HG03159 (cell line): ENCODE measurements at regions not wholly inside any gene's neighbourhood (a gene's known extent, or its start where the extent isn't known, plus 50 kb on each side); places are given as distances from the start of the nearest gene placed in this dataset.

Experiments
- ATAC-seq: cut with Tn5 transposase; IDR thresholded peaks from one replicate; pipeline ENCODE4 v1.9.1; 2021; ENCODE audit warnings: mild to moderate bottlenecking, moderate library complexity; ENCODE audit not compliant: unreplicated experiment

DNA sequence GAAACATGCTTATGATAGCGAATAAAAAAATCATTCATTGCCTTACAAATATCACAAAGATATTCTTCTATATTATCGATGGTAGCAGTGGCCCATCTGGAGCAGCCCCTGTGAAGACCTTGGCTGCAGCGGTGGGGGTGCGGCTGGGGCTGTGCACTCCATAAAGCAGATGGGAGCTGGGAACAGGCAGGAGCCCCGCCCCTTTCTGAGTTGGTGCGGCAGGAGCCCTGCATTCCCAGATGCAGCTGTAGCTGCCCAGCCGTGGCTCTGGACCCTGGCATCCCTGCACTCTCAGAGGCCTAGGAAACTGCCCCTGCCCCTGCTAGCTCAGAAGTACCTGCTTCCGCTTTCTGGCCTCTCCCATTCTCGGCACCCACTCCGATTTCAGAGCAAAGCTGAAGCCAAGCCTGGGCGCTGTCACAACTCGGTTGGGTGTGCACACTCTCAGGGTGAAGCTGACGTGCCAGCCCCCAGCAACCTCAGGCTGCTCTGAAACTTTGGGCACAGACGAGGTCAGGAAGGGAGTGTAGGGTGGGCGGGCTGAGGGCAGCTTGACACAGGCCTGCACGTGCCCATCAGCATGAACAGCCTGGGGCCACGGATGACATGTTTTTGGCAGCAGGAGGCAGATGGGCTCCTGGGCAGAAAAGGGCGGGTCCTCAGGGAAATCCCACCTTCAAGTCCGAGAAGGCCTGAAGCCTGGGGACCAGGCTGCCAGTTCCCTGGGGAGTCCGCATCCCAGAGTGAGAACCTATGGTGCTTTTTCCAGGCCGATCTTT, 1440.8 kb upstream of the ACO1 start:
- no peak for ATAC-seq

DNA sequence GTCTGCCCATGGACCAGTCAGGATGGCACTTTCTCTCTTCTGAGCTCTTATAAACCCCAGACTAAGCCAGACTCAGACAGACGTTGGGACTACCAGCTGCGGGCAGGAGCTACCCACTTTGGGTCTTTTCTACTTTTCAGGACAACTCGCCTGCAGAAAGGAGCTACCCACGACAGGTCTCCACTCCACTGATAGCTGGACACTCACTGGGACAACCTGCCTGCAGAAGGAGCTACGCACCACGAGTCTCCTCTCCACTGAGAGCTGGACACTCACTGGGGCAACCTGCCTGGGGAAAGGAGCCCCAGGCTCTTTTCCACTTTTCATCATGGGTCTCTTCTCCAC, 1440.2 kb upstream of the ACO1 start:
- no peak for ATAC-seq

DNA sequence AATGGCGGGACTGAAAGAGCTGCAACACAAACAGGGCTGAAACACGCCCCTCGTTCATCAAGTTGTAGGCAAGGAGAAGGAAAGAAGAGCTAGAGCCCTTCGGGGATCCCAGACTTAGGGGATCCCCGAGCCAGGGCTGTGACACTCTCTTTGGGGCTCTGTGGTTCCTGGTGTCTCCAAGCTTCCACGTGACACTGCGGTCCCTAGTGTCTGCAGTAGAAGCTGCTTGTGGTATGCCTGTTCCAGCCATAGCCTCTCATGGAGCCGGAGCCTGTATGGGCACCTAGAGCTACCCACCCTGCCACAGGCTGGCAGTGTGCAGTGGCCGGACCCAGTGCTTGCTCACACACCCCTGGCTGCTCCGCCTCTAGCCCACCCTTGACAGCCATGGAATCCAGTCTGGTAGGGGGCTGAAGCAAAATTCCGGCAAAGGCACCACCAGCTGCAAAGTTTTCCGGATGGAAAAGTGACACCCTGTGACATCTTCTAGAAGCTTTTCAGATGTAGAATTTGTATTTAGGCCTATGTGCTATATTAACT, 1439.6 kb upstream of the ACO1 start:
- no peak for ATAC-seq

DNA sequence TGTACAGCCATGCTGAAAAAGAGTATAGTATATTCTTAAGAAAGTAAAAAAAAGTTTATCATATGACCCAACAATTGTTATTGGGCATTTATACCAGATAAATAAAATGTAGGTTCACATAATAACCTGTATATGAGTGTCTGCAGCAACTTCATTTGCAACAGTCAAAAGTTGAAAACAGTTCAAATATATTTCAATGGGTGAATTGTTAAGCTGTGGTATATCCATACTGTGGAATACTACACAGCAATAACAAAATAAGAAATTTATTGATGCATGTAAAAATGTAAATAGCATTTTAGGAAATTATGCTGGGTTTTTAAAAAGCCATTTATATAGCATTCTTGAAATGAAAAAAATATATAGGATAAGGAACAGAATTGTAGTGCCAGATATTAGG, 1420.1 kb upstream of the ACO1 start:
- ATAC-seq = no peak

DNA sequence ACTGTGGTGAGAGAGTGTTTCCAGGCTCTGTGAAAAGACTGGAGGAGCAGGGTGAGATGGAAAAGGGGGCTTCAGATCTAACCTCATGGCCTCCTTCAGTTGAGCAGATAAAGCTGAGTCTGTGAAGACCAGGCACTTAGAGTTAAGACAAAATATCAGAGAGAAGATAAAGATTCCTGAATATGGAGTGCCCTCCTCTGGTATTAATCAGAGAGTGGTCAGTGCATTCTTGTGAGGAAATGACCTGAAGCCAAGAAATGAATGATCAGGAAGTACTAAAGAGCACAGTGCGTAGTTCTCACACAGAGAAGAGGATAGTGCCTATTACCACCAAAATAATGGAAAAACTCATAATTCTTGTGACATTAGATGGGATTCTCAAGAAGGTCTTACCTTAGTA, 1417.0 kb upstream of the ACO1 start:
- ATAC-seq = no peak

DNA sequence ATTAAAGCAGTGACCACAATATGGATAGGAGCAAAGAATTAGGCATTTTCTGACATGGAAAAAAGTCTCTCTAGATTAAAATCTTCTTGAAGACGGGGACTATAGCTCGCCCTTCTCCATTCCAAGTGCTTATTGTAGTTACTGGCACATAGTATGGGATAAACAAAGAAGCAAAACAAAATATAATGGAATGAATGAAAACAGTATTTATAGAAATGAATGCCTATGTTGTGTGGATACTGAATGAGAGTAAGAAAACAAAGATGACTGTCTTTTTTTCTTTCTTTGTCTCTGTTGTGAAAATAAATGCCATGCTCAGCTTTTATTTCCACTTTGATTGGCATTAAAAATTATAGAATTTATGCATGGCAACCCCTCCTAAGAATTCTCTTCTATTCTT, 1414.3 kb upstream of the ACO1 start:
- no peak for ATAC-seq

DNA sequence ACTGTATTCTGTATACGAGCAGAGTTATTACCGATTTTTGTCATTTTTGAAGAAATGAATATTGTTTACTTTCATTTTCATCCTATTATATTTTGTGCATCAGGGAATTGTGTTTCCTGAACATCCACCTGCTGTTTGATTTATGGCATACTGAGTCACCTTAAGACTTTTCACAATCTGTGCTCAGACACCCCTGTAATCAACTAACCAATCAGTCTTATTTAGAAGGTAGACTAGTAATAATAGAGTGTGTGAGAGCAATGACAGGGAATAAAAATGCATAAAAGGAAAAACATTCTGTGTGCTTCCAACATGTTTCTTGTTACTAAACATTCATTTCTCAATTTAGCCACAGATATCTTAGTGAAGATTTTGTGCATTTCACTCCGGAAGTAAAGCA, 1413.6 kb upstream of the ACO1 start:
- ATAC-seq = no peak

DNA sequence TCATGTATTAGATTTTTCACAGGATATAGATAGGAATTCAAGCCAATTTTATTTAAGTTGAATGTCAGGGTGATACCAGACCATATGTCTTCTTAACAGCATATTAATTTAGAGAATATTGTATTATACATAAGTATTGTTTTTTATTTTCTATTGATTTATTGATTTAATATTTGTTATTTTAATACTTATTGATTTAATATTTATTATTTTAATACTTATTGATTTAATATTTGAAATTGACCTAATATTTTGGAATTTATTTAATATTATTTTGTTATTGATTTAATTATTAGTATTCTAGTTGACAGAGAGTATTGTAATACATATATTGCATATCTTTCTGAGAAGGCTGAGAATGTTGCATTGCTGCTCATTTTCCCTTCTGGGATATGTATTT, 1411.8 kb upstream of the ACO1 start:
- no peak for ATAC-seq

DNA sequence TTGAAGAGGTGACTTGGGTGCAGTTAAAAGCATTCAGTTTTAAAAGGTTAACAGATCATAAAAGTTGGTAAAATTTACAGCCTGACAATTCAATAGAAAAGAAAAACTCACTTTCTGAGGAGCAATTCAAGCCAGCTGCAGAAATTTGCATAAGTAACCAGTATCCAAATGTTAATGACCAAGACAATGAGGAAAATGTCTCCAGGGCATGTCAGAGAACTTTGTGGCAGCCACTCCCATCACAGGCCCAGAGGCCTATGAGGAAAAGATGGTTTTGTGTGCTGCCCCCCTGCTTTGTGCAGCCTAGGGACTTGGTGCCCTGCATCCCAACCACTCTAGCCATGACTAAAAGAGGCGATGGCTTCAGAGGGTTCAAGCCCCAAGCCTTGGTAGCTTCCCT, 1406.5 kb upstream of the ACO1 start:
- ATAC-seq = no peak

DNA sequence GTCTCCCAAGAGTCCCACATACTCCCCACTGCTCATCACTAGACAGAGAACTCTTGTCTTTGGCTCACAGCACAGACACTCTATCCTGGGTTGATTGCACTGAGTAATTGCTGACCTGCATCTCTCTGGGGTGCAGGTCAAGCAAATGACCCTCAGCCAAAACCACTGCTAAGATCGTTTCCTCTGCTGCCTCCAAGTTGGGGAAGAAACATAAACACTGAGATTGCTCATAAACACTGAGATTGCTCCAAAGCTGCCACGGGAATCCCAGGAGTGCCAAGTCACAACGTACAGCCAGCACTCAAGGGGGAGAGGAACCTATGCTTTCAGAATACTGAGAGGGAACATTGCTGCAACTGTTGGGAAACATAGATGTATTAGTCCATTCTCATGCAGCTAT, 1402.1 kb upstream of the ACO1 start:
- no peak for ATAC-seq

DNA sequence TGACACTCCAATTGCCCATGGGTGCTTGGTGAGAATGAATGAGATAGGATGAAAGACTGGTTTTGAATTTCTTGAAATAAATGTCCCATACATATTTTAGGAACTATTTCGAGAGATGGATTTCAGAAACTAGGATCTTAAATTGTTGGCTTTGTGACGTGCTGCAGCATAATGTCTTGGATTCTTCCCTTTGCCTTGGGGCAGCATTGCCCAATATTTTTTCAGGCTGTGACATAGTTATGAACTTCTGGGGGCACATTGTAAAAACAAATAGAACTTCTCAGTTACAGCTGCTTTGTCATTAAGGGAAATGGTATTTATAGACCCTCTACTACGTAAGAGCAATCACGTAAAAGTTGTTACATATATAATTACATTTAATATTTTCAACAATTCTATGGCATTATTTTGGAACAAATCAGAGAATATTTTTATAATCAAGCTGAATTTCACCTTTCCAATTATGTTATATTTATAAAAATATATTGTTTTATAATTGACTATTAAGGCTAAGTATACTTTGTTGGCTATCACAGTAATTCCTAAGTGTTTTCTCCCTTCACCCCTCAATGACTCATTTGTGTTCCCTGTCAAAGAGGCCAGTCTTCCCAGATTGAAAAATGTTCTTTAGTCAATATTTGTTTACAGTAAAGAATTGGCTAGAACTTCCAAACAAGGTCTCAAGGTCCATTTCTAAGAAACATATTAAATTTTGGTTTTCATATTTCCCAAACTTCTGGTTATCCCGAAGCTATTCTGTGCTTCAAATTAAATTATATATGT, 1388.3 kb upstream of the ACO1 start:
- ATAC-seq = no peak

DNA sequence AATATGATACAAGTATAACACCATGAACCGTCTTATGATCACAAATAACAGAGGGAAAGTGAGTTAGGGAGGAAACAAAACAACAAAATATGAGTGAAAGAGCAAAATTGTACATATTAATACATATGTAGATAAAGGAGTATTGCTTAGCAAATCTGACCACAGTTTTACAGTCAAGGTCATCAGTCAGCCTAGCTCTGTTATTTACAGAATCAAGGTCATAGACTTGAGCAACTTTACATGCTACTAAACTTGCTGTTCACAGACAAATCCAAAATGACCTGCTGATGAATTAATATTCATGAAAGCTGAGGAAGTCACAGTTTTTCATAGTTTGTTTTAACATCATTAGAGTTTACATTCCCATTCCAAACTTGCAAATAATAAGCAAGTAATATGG, 1387.7 kb upstream of the ACO1 start:
- no peak for ATAC-seq

DNA sequence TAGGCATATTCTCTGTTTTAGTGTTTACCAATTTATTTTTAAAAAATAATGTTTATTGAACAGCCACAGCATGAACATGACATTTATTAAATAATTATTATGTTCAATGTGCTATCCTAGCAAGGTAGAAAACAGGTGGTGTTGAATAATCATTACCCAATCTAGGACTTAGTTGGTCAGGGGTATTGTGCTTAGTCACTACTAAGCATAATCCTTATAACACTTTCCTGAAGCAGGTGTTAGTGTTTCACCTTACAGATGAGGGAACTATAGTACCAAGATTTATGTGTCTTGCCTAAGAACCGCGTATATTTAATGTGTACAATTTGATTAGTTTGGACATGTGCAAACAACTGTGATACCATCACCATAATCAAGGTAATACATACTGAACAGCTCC, 1387.2 kb upstream of the ACO1 start:
- ATAC-seq = no peak

DNA sequence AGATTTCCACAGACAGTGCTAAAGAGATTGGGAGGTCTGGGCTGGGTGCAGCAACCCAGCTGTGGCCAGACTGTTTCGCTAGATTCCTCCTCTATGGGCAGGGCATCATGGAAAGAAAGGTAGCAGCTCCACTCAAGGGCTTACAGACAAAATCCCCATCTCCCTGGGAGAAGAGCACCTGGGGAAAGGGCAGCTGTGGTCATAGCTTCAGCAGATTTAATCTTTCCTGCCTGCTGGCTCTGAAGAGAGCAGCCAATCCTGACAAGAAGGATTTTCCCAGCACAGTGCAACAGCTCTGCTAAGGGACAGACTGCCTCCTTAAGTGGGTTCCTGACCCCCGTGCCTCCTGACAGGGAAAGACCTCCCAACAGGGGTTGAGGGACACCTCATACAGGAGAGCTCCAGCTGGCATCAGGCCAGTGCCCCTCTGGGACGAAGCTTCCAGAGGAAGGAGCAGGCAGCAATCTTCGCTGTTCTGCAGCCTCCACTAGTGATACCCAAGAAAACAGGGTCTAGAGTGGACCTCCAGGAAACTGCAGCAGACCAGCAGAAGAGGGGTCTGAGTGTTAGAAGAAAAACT, 1379.3 kb upstream of the ACO1 start:
- no peak for ATAC-seq

DNA sequence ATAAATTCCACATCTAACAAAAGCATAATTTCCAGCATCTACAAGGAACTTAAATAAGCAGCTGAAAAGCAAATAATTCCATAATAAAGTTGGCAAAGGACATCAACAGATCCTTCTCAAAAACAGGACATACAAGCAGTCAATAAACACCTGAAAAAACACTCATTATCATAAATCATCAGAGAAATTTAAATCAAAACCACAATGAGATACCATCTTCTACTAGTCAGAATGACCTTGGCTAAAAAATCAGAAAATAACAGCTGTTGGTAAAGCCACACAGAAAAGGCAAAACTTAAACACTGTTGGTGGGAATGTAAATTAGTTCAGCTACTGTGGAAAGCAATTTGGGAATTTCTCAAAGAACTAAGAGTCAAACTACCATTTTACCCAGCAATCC, 1371.1 kb upstream of the ACO1 start:
- ATAC-seq = no peak

DNA sequence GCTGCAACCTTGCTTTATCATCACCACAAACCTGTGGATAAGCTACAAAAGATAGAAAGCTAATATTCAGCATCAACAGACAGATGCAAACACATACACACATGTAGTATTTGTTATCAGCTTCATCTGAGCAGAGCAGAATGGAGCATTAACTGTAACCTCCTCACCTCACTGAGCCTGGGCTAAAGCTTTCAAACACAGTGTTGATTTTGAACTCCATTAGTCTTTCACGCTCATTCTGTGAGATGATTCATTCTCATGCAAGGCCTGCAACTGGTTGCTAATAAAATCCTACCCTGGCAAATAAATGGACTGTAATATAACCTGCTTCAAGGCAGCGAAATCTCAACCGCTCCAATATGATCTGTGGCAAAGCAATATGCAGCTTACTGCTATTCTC, 1360.6 kb upstream of the ACO1 start:
- ATAC-seq = no peak

DNA sequence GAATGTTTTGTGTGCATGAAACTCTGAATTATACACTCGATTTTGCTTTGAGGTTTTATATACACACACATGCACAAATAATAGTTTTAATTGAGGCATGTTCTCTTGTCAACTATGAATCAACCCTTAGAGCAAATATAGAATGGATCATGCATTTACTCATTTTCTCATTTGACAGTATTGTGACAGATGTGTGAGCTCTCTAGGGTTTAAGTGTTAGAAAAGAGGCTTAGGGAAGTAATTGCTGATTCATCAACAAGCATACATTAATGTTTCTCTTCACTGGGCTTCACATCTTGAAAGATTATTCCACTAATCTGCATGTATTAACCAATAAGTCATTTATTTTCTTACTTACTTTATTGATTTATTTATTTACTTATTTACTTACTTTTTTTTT, 1356.8 kb upstream of the ACO1 start:
- ATAC-seq = no peak

DNA sequence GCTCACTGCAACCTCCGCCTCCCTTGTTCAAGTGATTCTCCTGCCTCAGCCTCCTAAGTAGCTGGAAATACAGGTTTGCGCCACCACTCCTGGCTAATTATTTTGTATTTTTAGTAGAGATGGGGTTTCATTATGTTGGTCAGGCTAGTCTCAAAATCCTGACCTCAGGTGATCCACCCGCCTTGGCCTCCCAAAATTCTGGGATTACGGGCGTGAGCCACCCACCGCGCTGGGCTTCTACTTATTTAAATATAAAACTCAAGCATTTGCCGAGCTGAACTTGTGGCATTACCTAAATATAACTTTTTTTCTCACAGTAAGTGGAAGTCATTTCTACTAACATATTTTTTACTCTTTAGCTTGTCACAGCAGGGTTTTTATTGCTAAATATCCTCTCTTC, 1356.3 kb upstream of the ACO1 start:
- ATAC-seq = no peak

DNA sequence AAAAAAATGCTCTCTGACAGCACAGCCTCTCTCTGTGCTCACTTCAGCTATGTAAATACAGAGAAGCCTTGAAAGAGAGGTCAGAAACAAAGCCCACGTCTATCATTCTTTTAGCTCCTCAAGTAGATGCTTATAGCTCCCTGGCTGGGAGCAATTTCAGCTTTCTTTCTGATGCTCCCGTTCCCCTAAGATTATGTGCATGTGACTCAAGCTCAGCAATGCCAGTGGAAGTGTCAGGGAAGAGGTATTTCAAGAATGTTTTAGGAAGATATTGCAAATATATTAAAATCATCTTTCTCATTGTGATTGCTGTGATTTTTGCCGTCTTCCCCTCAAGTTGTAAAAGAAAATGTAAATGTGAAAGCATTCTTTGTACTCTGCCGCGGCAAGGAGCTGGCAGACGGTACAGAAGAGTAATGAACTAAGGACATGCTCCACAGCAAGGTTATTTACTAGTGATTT, 1353.7 kb upstream of the ACO1 start:
- no peak for ATAC-seq

DNA sequence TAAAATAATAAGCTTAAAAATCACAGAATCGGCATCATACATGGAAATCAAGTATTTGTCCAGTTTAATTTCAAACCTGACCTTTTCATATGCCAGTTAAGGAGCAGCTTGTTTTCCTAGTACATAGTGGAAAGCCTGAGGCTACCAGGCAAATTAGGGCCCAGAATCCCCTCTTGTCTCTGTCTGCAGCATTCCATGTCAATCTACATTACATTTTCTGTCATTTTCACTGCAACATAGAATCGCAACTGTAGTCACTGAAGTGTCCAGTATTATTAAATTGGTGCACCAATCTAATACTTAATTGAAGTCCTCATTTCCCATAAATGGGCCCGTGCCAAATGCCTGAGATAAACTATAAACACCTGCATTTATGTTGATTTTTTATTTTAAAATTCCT, 1352.2 kb upstream of the ACO1 start:
- no peak for ATAC-seq

DNA sequence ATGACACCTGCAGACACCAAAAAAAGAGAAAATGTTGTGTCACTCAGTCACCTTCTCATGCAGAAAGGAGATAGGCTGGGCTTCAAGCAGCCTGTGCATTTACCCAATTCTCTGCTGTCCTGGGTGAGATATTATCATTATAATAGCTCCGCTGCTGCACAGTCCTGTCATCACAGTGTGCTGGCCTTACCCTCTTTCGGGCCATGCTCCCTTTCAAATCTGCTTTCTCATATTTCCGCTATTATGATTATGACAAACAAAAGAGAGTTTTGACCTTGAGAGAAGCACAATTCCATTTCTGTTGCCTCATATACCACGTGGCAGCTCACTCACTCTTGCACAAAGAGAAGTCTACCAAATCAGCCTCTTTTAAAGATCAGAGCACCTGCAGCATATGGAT, 1350.1 kb upstream of the ACO1 start:
- ATAC-seq = no peak

DNA sequence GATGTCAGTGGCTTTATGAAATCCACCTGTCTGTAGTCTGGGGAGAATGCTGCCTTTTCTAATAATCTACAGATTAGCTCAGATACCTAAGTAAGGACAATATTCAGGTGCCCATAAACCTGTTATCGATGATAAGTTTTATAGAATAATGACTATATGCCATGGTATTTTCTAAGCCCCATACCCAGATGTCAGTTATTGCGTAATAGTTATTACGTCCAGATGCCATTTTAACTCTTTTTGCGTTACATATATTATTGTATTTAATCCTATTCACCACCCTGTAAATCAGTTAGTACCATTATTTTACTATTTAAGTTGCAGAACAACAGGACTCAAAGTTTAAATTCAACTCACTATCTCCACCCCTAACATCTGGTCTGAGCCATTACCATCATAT, 1343.9 kb upstream of the ACO1 start:
- no peak for ATAC-seq
